HG03354 (cell line): ENCODE measurements at regions not wholly inside any gene's neighbourhood (a gene's known extent, or its start where the extent isn't known, plus 50 kb on each side); places are given as distances from the start of the nearest gene placed in this dataset.
A peak's percentile ranks its signal among the peaks of the same experiment; 100 is the strongest.
"Not testable (repeated sequence)": the region's sequence is repeated elsewhere in the genome, so short reads cannot be mapped to it uniquely, and the experiment has no call there.

Source experiments
- ATAC-seq: cut with Tn5 transposase; IDR thresholded peaks from one replicate; pipeline ENCODE4 v1.9.1; 2021; ENCODE audit warnings: mild to moderate bottlenecking; ENCODE audit not compliant: unreplicated experiment, poor library complexity, severe bottlenecking

DNA sequence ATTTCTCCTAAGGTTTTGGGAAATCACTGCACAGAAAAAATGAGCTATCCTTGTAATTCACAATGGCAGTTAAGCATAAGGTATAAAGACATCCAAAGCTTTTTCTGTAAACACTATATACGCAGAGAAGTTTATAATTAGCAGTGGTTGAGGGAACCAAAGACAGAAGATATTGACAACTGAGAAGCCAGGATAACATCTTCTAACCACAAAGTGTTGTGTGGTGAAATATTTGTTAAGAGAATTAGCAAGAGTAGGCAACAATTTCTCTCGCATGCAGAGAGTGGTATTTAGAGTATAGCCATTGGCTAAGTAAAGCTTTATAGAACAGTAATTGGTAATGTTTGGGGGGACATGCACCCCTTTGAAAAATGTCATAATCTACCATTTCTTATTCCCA is 123.7 kb upstream of the USP15 start:
- ATAC-seq, result no peak

DNA sequence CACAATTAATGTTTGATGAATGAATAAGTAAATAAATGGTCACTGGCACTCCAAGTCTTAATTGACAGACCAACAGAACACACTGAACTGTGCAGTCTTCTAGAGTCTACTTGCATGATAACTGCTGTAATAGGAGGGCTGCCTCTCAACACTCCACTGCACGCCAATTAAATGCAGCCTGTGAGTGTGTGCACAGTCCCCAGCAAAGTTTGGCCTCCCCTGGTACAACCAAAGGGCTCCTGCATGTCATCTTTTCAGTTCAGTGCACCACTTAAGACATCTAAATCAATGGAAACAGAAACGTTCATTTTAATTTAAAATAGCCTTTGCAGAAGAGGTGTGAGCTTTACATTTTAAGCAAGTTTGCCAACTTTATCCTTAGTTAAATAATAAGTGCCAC is 121.7 kb upstream of the USP15 start:
- ATAC-seq, result no peak

- ATAC-seq, result no peak
Observed at GRCh38 chr12:62146318-62146717, 113.9 kb upstream of the USP15 start.

- no peak for ATAC-seq
Observed at GRCh38 chr12:62158013-62158412, 102.2 kb upstream of the USP15 start.

- no peak for ATAC-seq
Observed at GRCh38 chr12:62158461-62159360, 101.5 kb upstream of the USP15 start.

- no peak for ATAC-seq
Observed at GRCh38 chr12:62162214-62162613, 98.0 kb upstream of the USP15 start.

DNA sequence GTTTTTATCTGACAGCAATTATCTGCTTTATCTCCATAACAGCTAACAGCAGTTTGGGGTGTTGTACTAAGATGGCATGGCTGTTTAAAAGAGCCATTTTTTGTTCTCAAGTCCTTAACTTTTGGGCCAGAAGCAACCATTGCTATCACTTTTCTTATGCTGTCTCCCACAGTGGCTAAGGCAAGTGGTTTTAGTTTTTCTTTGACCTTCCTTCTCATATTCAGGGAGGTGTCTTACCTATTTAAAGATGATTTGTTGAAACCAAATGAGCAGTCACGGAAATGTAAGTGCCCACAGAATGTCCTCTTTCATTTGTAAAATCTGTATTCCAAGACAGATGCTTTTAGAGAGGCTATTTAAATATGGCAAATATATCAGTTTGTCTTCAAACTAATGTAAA is 96.8 kb upstream of the USP15 start:
- ATAC-seq, result no peak

- ATAC-seq, result no peak
Observed at GRCh38 chr12:62164036-62164435, 96.2 kb upstream of the USP15 start.

- ATAC-seq, result no peak
Observed at GRCh38 chr12:62166525-62166924, 93.7 kb upstream of the USP15 start.

GRCh38 chr12:62168411-62168810 is 91.8 kb upstream of the USP15 start:
- ATAC-seq, result no peak

GRCh38 chr12:62170241-62170640 is 90.0 kb upstream of the USP15 start:
- ATAC-seq, result no peak

GRCh38 chr12:62190689-62191490 is 69.3 kb upstream of the USP15 start:
- no peak for ATAC-seq

DNA sequence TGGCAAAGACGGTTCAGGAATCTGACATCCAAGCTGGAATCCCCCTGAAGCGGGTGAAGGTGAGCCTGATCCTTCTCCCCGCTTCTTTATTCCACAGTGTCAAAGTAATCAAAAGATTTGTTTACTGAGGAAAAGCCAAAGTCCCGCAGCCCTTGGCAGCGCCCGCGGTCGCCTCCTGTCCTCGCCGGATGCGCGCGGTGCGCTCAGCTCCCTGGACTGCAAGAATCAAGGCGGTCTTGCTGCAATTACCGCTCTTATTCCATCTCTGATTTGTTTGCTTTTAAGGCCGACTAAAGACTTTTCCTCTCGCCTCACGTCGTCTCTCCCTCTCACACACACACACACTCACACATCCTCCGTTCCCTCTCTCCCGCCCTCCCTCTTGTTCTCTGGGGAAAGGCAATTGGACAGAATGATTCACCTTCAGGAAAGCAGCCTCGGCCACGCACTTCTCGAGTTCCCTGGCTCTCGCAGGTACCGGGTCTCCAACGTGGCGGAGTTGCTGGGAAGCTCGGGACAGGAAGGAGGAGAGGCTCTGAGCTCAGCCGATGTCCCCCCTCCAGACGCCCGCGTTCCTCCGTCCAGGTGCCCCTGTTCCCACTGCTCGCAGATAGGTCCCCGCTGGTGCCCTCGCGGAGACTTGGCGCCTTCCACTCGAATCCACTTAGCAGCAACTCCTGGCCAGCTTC is 68.6 kb upstream of the USP15 start:
- peak; percentile 9 for ATAC-seq

- ATAC-seq, result peak; percentile 92
Observed at GRCh38 chr12:62192180-62192902, 67.9 kb upstream of the USP15 start.

DNA sequence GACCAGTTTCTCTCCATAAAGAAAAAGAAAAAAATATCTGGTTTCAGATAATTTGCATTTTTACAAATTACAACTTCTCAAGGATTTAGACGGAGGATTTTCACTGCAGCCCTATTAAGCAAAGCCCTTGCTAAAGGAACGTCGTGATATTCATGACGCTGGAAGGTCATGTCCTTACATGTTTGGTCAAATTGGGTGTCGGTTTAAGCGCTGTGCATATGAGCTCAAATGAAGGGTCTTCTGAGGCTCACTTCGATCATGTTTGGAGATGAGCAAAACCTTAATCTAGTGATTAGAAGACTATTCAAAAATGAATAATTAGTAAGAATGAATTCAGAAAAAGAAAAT is 67.3 kb upstream of the USP15 start:
- ATAC-seq, result peak; percentile 21

- ATAC-seq, result no peak
Observed at GRCh38 chr12:62194031-62194430, 66.2 kb upstream of the USP15 start.

- ATAC-seq, result no peak
Observed at GRCh38 chr12:62194616-62195015, 65.6 kb upstream of the USP15 start.

DNA sequence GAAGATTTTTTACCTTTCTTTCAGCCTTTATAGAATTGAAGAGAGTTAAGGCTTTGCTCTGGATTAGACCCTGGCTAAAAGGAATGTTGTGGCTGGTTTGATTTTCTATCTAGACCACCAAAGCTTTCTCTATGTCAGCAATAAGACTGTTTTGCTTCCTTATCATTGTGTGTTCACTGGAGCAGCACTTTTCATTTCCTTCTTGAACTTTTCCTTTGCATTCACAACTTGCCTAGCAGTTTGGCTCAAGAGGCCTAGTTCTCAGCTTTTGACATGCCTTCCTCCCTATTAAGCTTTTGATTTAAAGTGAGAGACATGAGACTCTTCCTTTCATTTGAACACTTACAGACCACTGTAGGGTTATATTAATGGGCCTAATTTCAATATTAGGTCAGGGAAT is 64.1 kb upstream of the USP15 start:
- no peak for ATAC-seq

DNA sequence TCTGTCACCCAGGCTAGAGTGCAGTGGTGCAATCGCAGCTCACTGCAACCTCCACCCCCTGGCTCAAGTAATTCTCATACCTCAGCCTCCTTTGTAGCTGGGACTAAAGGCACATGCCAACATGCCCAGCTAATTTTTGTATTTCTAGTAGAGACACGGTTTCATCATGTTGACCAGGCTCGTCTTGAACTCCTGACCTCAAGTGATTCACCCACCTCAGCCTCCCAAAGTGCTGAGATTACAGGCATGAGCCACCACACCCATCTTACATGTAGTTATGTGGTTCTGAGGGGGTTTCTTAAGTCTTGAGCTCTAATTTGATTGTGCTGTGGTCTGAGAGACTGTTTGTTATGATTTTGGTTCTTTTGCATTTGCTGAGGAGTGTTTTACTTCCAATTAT is 57.3 kb upstream of the USP15 start:
- ATAC-seq, result not testable (repeated sequence)

DNA sequence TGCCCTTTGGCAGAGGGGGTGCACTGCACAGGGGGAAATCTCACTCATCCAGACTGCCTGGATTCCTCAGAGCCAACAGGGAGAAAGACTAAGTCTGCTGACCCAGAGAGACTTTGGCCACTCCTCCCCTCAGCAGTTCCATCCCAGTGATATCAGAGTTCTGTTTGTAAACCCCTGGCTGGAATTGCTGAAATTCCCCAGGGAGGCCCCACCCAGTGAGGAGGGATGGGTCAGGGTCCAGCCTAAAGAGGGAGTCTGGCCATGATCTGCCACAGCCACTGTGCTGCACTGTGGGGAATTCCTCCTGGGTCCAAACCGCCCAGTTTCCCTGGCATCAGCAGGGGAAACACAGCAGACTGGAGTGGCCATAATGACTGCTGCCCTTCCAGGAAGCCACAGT is 54.9 kb upstream of the USP15 start:
- ATAC-seq, result no peak
